GM12875 (cell line): ENCODE measurements at regions not wholly inside any gene's neighbourhood (a gene's known extent, or its start where the extent isn't known, plus 50 kb on each side); places are given as distances from the start of the nearest gene placed in this dataset.

Experiments used
- H3K4me3 ChIP-seq: one replicate; pipeline ENCODE4 v1.5.1; 2011; ENCODE audit warnings: low read depth, low read length, control low read depth
- CTCF ChIP-seq: IDR thresholded peaks from 2 replicates; pipeline ENCODE4 v1.5.1; 2011; ENCODE audit warnings: low read depth, mild to moderate bottlenecking, control low read depth, inconsistent platforms, low read length, moderate library complexity, borderline replicate concordance; ENCODE audit not compliant: insufficient read depth

- TF ChIP-seq CTCF: no peak
- H3K4me3 ChIP-seq: no peak overlapping the region
Observed at GRCh38 chr11:106384429-106384828, 307.0 kb downstream of the AASDHPPT start.

GRCh38 chr11:106386519-106386918, 309.1 kb downstream of the AASDHPPT start:
- H3K4me3 ChIP-seq: no peak overlapping the region
- no peak for TF ChIP-seq CTCF

GRCh38 chr11:106389101-106389500, 311.6 kb downstream of the AASDHPPT start:
- no peak for TF ChIP-seq CTCF
- no peak overlapping the region for H3K4me3 ChIP-seq

- no peak overlapping the region for H3K4me3 ChIP-seq
Observed at GRCh38 chr11:106390078-106390477, 312.6 kb downstream of the AASDHPPT start.

GRCh38 chr11:106391771-106392420, 314.4 kb downstream of the AASDHPPT start:
- no peak overlapping the region for H3K4me3 ChIP-seq
- TF ChIP-seq CTCF: no peak

More at GRCh38 chr11:106390078-106390477, 312.6 kb downstream of the AASDHPPT start:
- TF ChIP-seq CTCF: no peak

- H3K4me3 ChIP-seq: no peak overlapping the region
- TF ChIP-seq CTCF: no peak
Observed at GRCh38 chr11:106395716-106396349, 318.4 kb downstream of the AASDHPPT start.
